Hypothalamus (tissue), 51 donors: ENCODE measurements at regions not wholly inside any gene's neighbourhood (a gene's known extent, or its start where the extent isn't known, plus 50 kb on each side); places are given as distances from the start of the nearest gene placed in this dataset.

Experiments used
- DNase-seq, 51 donors: peaks; one replicate each; lab custom pipeline; 2025; lab: John Stamatoyannopoulos, UW

DNA sequence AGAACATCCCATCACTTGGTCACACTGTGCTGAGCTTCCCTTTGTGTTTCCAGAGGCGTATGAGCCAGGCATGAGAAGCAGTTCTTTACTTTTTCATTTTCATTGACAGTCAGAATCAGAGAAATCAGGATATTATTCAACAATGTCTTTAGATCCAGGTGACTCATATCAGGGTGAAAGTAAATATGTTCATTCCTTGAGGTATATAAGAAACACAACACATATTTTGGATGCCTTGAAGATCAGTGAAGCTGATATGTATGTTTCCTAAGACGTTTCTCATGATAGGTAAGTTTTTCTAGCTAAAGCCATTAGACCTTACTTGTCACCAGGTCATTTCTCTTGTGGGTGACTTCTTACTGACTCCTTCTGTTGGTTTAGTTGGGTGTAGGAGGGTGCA is 505.6 kb downstream of the CDH26 start:
- DNase-seq: no peak

DNA sequence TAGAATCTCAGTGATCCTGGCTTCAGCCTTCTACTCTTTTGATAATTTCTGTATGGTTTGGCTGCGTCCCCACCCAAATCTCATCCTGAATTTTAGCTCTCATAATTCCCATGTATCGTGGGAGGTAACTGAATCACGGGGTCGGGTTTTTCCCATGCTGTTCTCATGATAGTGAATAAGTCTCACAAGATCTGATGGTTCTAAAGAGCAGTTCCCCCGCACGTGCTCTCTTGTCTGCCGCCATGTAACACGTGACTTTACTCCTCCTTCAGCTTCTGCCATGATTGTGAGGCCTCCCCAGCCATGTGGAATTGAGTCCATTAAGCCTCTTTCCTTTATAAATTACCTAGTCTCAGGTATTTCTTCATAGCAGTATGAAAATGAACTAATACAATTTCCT is 507.2 kb downstream of the CDH26 start:
- no peak for DNase-seq

DNA sequence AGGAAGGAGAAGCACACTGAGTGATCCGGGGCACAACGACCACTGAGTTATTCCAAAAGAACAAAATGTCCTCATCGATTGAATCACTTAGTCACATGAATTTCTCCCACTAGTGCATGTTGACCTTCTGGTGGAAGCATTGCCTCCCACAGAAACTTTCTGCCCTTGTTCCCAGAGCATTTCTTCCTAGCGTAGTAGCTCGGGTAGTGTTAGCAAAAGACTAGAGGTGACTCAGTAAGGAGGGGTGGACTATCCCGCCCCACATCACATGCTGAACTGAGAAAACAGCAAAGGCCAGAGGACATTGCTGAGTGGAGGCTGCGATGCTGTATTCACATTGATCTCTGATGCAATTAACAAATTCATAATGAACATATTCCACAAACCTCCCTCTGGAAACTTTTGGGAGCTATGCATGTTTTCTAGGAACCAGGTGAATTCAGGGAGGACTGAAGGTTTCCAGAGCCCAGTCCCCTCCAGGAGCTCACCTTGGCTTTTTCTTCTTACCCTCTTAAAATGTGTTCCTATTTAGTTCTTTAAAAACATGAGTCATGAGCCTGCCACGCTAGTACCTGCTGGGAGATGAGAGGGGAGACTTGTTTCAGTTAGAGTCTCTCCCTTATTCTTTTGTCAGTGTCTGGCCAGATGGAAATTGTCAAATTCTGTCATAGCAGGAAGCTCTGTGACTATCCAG is 507.9 kb downstream of the CDH26 start:
- DNase-seq: no peak

DNA sequence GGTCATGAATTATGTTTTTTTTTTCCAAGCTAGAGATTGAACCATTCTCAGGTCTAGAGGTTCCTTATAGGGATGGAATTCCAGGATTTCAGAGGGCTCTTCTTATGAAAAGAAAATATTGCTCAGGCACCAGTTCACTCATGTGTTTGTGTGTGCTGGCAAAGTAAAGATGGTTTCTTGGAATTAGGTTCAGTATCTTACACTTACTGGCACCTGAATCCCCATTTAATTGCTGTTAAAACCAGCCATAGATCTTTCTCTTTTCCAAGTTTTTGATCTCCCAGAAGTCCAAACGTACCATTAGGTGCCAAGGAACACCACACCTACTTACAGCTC is 508.4 kb downstream of the CDH26 start:
- no peak for DNase-seq

DNA sequence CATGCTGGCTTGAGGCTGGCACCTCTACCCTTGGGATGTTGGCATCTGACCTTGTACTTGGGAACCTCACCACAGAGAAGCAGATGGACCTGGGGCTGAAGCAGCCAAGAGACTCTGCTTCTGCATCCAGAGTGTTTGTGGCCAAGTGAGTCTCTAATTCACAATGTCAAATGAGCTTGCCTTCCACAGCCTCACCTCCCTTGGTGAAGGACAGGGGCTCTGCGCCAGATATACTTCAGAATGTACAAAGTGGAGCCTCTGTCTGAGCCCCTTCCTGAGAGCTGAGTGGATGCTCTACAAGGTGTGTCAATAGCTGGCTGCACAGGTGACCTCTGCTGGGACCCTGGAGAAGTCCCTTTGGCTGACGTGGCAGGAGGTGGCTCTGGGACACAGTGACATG is 508.9 kb downstream of the CDH26 start:
- DNase-seq: no peak

DNA sequence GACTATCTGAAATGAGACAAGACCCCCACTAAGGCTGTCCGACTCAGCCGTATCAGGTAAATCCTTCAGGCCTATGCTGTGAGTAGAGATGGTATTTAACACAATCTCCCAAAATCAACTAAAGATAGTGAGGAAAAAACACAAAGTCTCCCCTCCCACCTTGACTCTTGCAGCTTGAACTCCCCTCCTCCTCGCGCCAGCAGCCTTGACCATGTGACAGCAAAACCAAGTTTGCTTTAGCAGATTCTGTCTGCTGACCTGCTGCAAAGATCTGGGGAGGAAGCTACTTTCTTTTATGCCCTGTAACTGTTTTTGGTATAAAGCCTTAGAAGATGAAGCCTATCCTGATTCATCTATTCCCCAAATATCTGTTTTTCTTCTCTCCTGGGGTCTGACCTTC is 509.5 kb downstream of the CDH26 start:
- no peak for DNase-seq

DNA sequence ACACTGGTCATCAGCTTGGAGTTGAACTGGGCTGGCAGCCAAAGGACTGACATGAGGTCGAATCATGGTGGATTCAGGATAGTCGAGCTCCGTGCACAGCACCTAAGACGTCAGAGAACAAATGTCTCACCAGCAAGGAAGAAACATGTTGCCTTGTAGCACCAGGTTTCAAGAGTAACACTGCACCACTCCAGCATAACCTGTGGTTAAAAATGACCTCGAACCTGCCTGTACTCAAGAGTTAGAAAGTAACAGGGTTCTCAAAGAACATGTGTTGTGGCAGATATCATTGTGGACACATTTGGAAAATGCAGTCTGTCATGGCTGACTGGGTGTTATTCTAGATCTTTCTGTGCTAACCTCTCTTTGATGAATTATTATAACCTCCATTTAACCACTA is 511.6 kb downstream of the CDH26 start:
- no peak for DNase-seq

DNA sequence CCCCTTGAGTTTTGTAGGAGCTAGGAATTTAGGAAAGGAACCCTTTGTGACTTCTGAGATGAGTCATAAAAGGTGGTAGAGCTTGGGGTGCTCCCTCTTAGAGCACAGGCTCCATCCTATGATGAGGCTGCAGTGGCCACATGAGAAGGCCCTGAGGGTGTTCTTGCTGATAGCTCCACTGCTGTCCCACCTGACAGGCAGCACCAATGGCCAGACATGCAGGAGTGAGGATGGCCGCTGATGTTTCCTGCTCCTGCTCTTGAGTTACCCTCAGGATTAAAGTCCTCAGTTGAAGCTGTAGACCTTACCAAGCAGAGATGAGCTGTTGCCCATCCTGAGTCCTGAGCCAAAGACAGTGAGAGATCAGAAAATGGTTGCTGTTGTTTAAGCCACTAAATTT is 512.1 kb downstream of the CDH26 start:
- DNase-seq: no peak

DNA sequence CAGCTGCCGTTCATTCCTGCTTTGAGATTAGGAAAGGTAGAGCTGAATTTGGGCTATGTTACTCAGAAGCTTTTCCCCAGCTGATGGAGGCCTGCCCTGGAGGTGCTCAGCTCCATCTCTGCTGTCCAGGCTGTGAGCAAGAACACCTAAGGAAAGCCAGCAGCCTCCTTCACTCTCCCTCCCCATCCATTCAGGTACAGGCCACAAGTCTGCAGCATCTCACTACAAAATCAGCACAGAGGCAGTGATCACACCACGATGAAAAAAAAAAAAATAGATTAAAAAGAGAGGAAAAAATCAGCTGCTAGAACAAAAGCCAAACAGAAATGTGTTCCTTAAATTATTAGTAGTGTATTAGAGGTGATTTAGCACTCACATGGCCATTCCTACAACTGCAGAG is 515.0 kb downstream of the CDH26 start:
- no peak for DNase-seq

DNA sequence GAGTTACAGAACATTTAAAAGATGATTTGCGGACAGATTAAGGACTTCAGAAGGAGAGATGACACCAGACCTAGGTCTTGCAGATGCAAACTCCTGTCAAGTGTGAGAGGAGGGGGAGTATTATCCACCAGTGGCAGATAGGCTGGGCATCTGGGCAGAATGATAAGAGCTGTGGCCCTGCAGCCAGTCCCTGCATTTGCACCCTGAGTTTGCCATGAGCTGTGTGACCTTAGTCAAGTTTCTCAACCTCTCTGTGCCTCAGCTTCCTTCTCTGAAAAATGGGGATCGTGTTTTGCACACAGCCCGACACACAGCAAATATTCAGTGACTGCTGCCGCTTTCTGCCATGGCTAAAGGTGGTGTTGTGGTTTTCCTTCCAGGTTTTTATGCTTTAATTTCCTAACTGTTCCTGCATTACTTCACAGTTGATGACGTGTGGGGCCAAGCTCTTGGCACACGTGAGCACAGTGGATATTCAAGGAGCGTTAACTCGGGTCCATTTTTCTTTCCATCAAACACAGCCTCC is 516.2 kb downstream of the CDH26 start:
- no peak for DNase-seq

DNA sequence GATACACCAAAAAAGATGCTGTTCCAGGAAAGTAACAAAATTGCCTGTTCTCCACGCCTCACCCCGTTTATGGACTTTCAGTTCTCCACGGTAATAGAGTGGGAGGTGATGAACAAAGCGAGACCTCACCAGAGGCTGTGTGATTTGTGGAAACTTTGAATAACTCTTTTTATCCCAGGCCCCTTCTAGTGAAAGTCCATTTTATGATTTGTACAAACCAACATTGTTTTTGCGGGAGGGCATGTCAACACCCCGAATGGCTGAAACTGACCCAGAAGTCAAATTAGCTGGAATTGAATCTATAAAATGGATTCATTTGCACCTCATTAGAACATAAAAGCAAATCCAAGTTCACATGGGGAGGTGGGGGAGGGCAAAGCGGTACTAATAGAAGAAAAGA is 517.8 kb downstream of the CDH26 start:
- no peak for DNase-seq

DNA sequence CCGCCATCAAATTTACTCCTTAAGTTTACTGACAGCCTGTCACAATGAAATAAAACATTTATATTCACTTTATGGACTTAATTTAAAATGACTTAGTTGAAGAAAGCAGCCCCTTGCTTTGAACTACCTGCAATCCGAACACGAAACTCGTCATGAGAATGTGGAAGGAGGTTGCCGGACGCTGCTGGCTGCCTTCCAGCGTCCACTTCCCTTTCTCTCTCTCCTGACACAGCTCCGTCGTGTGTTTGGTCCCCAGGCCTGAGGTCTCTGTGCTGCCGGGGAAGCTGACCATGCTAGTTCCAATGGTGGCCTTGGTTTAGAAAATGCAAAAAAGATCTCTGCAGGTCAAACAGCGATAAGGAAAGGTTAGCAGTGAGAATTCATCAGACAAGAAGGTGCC is 519.7 kb downstream of the CDH26 start:
- DNase-seq: peak in 6 of 51 donors; percentile 3 to 20 (median 5)

DNA sequence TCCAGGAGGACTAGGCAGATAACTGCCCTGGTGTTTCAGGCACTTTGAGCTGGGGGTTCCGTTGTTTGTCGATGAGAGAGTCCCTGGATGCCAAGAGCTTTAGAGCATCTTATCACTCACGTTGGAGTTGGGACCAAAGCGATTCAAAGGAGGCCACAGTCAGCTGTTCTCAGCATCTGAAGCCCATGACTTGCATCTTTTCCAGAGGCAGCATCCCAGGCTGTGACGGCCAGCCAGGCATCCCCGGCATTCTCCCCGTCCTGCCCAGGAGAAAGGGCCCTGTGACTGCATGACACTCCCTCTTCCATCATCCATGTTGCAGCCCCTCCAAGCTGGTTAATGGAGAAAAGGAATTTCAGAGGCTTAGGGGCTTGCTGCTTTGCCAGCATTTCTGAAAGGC is 520.3 kb downstream of the CDH26 start:
- DNase-seq: no peak

DNA sequence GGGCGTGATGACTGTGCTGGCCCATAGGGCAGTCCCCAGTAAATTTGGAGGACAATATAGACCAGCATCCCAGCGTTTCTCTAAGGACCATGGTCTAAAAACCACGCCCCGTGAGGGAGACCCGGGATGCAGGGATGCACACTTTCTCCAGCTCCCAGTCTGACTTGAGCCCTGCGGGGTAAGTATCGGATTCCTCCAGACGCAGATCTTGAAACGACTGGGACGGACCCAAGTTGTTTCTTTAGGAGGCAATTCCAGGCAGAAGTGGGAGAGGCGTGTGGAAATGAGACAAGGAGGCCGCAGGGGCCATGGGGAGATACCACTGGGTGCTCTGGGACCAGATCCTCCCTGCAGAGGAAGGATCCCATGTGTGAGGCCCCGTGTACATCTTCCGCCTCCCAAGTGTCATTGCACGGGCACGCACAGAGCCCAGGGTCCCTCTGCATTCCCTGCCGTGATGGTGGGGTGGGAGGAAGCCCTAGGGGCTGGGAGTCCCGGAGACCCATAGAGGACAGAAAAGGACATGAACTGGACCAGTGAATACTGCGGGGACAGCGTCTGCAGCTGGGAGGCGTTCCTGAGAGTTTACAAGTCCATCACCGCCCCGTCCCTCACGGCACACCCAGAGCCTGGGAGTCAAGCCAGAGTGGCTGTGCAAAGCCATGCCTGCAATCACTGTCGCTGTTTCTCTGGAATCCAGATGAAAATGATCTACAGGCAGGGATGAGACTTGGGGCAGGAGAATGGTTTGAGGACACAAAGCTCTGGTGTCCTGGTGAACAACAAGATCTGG is 522.9 kb downstream of the CDH26 start:
- no peak for DNase-seq

DNA sequence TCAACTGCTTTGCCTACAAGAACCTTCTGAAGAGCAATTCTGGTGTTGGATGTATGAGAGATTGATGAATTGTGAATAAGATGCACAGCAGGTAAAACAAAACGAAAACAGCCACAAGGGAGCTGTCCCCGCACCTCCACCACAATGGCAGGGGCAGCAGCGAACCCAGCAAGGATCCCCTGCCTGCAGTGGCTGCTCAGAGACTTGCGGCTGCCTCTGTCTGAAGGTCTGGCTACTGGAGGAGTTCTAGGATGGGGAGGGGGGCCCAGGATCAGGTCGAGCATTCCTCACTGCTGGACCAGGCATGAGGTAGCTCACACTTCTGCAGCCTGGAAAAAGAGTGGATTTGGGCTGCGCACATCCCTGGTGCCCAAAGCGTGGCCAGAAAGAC is 523.5 kb downstream of the CDH26 start:
- DNase-seq: no peak

DNA sequence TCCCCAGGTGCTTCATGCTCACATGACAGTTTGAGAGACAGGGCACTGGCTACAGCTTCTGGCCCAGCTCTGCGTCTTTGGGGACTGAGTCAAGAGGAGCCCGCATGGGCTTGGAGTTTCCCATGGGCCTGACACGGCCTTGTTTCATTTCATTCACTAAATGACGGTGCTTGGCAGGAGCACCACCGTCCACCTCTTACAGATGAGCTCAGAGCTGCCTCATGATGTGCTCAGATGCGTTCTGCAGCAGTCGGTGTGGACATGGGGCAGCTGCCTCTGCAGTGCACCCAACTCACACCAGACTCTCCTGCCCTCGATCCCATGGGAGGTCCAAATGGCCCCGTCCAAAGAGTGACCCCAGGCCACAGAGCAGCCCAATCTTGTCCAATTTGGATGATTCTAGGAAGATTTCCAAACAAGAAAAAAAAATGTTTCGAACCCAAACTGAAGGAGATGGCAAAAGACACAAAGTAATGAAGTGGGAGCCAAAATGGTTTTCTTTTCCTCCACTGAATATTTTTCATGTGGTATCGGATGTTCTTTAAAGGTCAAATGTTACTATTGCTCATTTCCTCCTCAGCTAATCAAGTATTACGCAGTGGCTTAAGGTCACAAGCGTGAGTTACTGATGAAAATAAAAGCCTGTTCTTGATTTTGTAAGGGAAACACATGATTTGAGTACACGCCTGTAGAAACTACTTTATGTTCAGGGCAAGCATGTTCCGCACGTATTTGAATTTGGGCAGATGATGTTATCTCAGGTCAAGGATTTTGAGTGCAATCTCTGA is 524.2 kb downstream of the CDH26 start:
- DNase-seq: no peak

DNA sequence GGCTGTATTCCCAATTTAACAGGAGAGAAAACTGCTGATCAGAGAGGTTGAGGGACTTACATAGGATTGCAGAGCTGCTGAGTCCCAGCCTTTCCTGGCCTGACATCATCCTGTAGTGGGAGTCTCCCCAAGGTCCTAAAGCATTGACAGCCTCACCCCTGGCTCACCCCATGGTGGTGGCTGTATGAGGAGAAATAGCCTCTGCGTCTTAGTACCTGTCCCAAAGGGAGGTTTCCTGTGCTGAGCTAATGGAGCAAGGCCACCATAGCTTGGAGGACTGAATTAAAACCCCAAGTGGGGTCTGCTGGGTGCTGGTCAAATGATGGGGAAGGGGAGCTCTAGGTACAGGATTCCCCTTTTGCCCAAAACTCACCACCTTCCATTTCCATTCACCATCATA is 525.1 kb downstream of the CDH26 start:
- no peak for DNase-seq

DNA sequence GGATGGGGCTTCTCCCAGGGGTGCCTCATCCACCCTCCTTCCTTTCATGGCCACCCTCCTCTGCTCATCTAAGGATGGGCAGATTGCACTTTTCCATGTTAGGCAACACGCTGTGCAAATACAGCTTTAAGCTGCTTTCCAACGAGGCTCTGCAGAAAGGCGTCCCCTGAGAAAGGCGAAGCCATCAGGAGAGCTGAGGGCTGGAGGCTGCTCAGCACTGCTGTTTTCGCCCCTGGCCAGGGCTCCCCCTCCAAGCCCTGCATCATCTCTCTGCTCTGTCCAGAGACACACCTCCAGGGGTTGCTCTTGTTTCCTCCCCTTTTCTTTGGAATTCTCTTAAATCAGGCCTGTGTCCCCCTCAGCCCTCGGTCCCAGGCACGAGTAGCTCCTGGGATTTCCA is 526.1 kb downstream of the CDH26 start:
- no peak for DNase-seq

DNA sequence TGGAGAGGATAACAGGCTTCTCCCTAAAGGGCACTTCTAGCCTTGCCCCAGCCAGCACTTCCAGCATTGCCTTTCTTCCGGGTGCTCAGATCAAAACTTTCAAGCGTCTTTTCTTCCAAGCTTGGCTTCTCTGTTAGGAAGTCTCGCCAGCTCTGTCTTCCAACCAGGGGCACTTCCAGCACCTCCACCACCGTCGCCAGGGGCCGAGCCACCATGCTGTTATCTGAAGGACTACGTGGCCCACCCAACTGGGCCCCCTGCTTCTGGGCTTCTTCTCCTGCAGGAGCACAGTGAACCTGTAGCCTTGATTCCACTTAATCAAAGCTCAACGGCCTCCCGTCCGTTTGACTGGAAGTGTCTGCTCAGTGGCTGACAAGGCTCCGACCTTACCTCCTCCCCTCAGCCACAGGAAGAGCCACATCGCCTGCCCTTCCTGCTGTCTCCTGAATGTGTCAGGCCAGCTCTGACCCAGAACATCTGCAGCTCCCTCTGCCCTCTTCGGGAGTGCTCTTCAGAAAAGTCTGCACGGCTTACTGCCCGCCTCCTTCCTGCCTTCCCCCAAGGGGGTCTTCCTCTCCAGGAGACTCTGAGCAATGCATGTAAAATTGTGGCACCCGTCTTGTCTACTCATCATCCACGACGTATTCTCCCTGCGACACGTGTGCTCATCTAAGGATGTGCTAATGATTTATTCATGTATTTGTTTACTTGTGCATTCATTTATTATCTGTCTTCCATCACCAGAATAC is 527.0 kb downstream of the CDH26 start:
- no peak for DNase-seq

DNA sequence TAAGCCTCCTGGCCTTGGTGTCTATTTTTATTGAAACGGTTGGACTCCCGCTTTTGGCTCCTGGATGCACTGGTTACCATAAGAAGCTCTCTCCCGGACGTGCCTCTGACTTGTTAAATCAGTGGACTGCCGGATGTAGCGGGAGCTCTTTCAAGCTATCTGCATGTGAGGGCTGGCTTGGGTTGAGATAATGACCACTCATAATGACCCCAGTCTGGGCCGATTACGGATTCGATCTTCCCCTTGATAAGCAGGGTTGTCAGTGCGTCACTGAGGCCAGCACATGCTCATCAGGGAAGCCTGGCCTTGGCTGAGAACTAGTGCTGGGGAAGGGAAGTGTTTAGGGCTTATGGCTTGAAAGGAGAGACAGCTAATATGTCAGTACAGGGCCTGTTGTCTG is 528.1 kb downstream of the CDH26 start:
- no peak for DNase-seq

DNA sequence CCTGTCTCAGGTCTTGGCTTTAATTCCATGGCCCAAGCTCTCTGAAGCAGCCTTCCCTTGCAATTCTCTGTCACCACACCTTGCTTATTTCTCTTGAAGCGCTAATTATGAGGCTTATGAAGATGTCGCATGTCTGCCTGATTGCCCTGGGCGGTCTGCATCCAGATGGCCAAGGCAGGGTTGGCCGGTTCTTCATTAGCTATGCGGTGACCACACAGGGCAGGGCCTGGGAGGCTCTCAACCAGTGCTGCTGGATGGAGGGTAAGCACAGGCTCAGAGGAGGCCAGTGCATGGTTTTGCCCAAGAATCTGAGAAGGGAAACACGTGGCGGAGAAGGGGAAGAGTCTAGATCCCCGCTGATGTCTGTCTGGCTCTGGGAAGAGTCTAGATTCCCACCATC is 528.7 kb downstream of the CDH26 start:
- DNase-seq: no peak
